ENCODE measurements at regions not wholly inside any gene's neighbourhood (a gene's known extent, or its start where the extent isn't known, plus 50 kb on each side); places are given as distances from the start of the nearest gene placed in this dataset.

GRCh38 chr14:97058589-97058988 is 261.4 kb downstream of the VRK1 start:
- TF ChIP-seq TAF1 (IDR thresholded peaks at IDR 0.05; ENCODE audit: borderline replicate concordance, low read depth, low read length) (no peak), EZH2phosphoT487 (IDR thresholded peaks at IDR 0.05; ENCODE audit: borderline replicate concordance, low read depth) (no peak), ELF1 (IDR thresholded peaks at IDR 0.05) (no peak), RCOR1 (IDR thresholded peaks at IDR 0.05; ENCODE audit: low read length) (no peak), SMC3 (IDR thresholded peaks at IDR 0.05; ENCODE audit: low read depth, low read length) (no peak)
- TF ChIP-seq, protein P1, sequence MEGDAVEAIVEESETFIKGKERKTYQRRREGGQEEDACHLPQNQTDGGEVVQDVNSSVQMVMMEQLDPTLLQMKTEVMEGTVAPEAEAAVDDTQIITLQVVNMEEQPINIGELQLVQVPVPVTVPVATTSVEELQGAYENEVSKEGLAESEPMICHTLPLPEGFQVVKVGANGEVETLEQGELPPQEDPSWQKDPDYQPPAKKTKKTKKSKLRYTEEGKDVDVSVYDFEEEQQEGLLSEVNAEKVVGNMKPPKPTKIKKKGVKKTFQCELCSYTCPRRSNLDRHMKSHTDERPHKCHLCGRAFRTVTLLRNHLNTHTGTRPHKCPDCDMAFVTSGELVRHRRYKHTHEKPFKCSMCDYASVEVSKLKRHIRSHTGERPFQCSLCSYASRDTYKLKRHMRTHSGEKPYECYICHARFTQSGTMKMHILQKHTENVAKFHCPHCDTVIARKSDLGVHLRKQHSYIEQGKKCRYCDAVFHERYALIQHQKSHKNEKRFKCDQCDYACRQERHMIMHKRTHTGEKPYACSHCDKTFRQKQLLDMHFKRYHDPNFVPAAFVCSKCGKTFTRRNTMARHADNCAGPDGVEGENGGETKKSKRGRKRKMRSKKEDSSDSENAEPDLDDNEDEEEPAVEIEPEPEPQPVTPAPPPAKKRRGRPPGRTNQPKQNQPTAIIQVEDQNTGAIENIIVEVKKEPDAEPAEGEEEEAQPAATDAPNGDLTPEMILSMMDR (IDR thresholded peaks at IDR 0.05): no peak
- TF ChIP-seq, protein P2, sequence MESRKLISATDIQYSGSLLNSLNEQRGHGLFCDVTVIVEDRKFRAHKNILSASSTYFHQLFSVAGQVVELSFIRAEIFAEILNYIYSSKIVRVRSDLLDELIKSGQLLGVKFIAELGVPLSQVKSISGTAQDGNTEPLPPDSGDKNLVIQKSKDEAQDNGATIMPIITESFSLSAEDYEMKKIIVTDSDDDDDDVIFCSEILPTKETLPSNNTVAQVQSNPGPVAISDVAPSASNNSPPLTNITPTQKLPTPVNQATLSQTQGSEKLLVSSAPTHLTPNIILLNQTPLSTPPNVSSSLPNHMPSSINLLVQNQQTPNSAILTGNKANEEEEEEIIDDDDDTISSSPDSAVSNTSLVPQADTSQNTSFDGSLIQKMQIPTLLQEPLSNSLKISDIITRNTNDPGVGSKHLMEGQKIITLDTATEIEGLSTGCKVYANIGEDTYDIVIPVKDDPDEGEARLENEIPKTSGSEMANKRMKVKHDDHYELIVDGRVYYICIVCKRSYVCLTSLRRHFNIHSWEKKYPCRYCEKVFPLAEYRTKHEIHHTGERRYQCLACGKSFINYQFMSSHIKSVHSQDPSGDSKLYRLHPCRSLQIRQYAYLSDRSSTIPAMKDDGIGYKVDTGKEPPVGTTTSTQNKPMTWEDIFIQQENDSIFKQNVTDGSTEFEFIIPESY (IDR thresholded peaks at IDR 0.05; ENCODE audit: borderline replicate concordance, low read depth): no peak
- TF ChIP-seq, protein P3, sequence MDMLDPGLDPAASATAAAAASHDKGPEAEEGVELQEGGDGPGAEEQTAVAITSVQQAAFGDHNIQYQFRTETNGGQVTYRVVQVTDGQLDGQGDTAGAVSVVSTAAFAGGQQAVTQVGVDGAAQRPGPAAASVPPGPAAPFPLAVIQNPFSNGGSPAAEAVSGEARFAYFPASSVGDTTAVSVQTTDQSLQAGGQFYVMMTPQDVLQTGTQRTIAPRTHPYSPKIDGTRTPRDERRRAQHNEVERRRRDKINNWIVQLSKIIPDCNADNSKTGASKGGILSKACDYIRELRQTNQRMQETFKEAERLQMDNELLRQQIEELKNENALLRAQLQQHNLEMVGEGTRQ (IDR thresholded peaks at IDR 0.05; ENCODE audit: borderline replicate concordance, low read depth, low read length): no peak

Data from SK-N-SH (cell line).